ENCODE measurements at regions not wholly inside any gene's neighbourhood (a gene's known extent, or its start where the extent isn't known, plus 50 kb on each side); places are given as distances from the start of the nearest gene placed in this dataset.

GRCh38 chr11:27207025-27207650 is 155.9 kb downstream of the CCDC34 start:
- ATAC-seq (no peak), DNase-seq (no peak)
- intact Hi-C loops (cut with DNase I), result no loop called here
- H3K27ac ChIP-seq, result no peak overlapping the region
- H3K4me3 ChIP-seq, result no peak overlapping the region
- WGBS (ENCODE audit: insufficient coverage, low coverage, low lambda C conversion rate, missing lambda C conversion rate), result 43% methylated on average over 2 of the region's 2 CpGs
- H3K36me3 ChIP-seq, result no peaks in the 10 kb centered on the region
- H3K4me1 ChIP-seq, result peaks cover 0 to 2% (median 0%) of the 10 kb centered on the region in 4 donors
- H3K9me3 ChIP-seq, result no peaks in the 10 kb centered on the region
- TF ChIP-seq POLR2A (IDR thresholded peaks at IDR 0.05) (no peak), CTCF (IDR thresholded peaks at IDR 0.05) (no peak)
- H3K27me3 ChIP-seq, result no peaks in the 10 kb centered on the region

GRCh38 chr11:27205779-27206570 is 157.0 kb downstream of the CCDC34 start:
- H3K36me3 ChIP-seq, result no peaks in the 10 kb centered on the region
- TF ChIP-seq POLR2A (IDR thresholded peaks at IDR 0.05) (no peak), CTCF (IDR thresholded peaks at IDR 0.05) (no peak)
- H3K27ac ChIP-seq, result no peak overlapping the region
- H3K9me3 ChIP-seq, result no peaks in the 10 kb centered on the region
- DNase-seq (no peak), ATAC-seq (no peak)
- no peak overlapping the region for H3K4me3 ChIP-seq
- H3K4me1 ChIP-seq, result peaks cover 0 to 14% (median 0%) of the 10 kb centered on the region in 4 donors
- intact Hi-C loops (cut with DNase I), result no loop called here
- H3K27me3 ChIP-seq, result no peaks in the 10 kb centered on the region

GRCh38 chr11:27205250-27205649 is 157.8 kb downstream of the CCDC34 start:
- H3K4me1 ChIP-seq, result peaks cover 0 to 14% (median 0%) of the 10 kb centered on the region in 4 donors
- no peaks in the 10 kb centered on the region for H3K27me3 ChIP-seq
- H3K27ac ChIP-seq, result no peak overlapping the region
- intact Hi-C loops (cut with DNase I), result no loop called here
- no peak for ATAC-seq
- H3K36me3 ChIP-seq, result no peaks in the 10 kb centered on the region
- DNase-seq, result no peak
- H3K9me3 ChIP-seq, result no peaks in the 10 kb centered on the region
- 6% methylated on average over 3 of the region's 3 CpGs for WGBS (ENCODE audit: insufficient coverage, low coverage, low lambda C conversion rate, missing lambda C conversion rate)
- no peak overlapping the region for H3K4me3 ChIP-seq
- TF ChIP-seq POLR2A (IDR thresholded peaks at IDR 0.05), result no peak
- no peak for TF ChIP-seq CTCF (IDR thresholded peaks at IDR 0.05)

GRCh38 chr11:27204529-27204928 is 158.5 kb downstream of the CCDC34 start:
- H3K27ac ChIP-seq, result no peak overlapping the region
- H3K36me3 ChIP-seq, result no peaks in the 10 kb centered on the region
- WGBS (ENCODE audit: insufficient coverage, low coverage, low lambda C conversion rate, missing lambda C conversion rate), result 58% methylated on average over 3 of the region's 3 CpGs
- TF ChIP-seq POLR2A (IDR thresholded peaks at IDR 0.05), result no peak
- peak in 3 of 4 donors; percentile 10 to 38 (median 19) for TF ChIP-seq CTCF (IDR thresholded peaks at IDR 0.05)
- peaks cover 0 to 14% (median 0%) of the 10 kb centered on the region in 4 donors for H3K4me1 ChIP-seq
- intact Hi-C loops (cut with DNase I), result no loop called here
- no peak overlapping the region for H3K4me3 ChIP-seq
- no peaks in the 10 kb centered on the region for H3K27me3 ChIP-seq
- ATAC-seq, result peak; percentile 21 to 64 (median 40)
- H3K9me3 ChIP-seq, result no peaks in the 10 kb centered on the region
- DNase-seq, result no peak
